HT-29 (cell line): ENCODE measurements at regions not wholly inside any gene's neighbourhood (a gene's known extent, or its start where the extent isn't known, plus 50 kb on each side); places are given as distances from the start of the nearest gene placed in this dataset.

ENCODE experiments used
- DNase-seq: peaks from one replicate; pipeline ENCODE4 v3.0.0-alpha.2; 2015; ENCODE audit warnings: low spot score

DNA sequence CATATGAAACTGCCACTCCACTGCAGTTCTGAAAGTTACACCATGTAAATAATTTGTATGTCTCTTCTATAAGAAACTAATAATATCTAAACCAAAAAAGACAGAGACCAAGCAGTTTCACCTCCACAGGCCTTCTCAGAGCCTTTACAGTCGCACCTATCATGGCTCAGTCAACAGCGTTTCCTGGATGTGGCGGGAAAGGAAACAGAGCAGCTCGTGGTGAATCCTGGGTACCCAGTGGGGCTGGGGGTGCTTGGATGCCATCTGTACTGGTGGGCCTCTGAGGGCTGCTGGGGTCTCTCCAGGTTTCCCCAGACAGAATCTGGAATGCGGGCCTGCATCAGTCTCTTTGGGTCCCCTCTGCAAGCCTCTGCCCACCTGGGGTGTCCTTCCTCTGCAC is 100.2 kb upstream of the CASZ1 start:
- no peak for DNase-seq

GRCh38 chr1:10897321-10897980 is 101.0 kb upstream of the CASZ1 start:
- no peak for DNase-seq

GRCh38 chr1:10897981-10898728 is 101.7 kb upstream of the CASZ1 start:
- no peak for DNase-seq

- no peak for DNase-seq
These were observed 102.5 kb upstream of the CASZ1 start for GRCh38 chr1:10898921-10899320.

DNA sequence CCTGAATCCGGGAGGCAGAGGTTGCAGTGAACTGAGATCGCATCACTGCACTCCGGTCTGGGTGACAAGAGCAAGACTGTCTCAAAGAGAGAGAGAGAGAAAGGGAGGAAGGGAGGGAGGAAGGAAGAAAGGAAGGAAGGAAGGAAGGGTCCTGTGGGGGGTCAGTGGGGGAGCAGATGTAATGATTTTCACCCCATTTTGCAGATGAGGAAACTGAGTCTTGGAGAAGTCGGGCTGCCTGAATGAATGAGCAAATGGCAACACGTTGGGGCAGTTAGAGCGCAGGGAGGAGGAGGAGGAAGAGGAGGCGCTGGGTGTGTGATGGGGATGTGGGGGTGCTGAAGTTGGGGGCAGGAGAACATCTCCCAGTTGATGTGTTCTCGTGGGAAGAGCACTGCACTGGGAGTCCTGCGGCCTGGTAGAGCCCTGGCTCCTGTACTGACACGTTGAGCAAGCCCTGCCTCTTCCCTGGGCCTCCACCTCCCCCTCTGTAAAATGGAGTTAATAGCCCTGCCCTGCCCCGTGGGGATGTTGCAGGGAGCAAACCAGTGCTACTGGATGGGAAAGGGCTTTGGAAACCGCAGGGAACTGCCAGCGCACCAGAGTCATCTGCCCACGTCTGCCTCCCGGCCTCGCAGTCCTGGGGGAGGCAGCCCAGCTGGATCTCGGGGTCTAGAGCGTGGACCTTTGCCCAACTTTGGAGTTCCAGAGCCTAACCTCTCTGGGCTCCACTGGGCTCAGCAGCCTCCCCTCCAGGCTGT is 103.2 kb upstream of the CASZ1 start:
- DNase-seq, result no peak

DNA sequence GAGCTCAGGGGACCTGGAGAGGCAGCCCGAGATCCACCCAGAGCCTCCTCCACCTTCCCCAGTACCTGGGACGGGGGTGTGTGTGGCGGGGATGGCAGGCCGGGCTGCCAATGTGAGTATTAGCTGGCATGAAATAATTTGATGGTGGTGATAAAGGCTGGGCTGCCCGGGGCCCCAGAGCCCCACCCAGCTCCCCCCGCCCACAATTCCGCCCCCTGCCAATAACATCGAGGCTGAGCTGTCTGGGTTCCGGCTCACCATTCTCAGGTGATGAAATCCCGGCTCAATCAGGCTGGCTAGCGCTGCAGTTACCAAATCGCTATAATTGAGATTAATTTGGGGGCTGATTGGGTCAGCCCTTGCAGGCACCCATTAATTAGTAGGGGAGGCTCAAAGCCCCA is 103.8 kb upstream of the CASZ1 start:
- DNase-seq, result no peak

- peak; percentile 37 for DNase-seq
These were observed 104.2 kb upstream of the CASZ1 start for GRCh38 chr1:10900691-10901090.

- peak; percentile 21 for DNase-seq
These were observed 104.8 kb upstream of the CASZ1 start for GRCh38 chr1:10901091-10901890.

GRCh38 chr1:10901891-10902805 is 105.7 kb upstream of the CASZ1 start:
- DNase-seq, result no peak

DNA sequence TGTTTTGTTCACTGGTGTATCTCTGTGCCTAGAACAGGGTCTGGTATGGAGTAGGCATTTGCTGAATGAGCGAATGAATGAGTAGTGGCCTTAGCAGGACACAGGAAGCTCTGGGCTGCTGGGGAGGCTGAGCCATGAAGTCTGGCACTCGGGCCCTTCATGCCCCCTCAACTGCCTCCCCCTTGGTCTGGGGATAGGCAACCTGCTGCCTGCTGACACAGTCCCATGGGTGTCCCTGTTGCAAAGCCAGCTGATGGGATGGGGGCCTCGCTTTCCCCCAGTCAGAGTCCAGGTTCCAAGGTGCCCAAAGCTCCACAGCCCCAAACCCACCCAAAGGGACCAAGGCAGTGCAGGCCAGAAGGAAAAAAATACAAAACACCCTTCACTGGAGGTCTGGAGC is 107.0 kb upstream of the CASZ1 start:
- no peak for DNase-seq

DNA sequence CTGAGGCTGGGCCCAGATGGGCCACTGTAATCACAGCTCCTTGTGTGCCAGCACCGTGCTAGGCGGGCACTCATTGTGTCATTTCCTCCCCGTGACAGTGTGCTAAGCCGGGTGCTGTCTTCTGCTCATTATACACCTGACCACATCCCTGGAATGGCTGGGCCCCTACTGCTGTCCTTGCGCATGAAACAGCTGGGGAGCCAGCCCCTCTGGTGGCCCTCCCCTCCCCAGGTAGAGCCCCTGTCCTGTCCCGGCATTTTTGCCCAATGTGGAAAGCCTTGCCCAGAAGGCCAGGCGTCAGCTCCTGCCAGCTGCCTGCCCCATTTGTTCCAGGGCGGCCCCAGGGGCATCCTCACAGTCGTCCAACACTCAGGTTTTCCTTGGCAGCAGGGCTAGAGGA is 107.4 kb upstream of the CASZ1 start:
- no peak for DNase-seq

GRCh38 chr1:10904396-10905358 is 107.8 kb upstream of the TARDBP start:
- DNase-seq, result no peak

- DNase-seq, result no peak
These were observed 106.4 kb upstream of the TARDBP start for GRCh38 chr1:10905841-10906655.

DNA sequence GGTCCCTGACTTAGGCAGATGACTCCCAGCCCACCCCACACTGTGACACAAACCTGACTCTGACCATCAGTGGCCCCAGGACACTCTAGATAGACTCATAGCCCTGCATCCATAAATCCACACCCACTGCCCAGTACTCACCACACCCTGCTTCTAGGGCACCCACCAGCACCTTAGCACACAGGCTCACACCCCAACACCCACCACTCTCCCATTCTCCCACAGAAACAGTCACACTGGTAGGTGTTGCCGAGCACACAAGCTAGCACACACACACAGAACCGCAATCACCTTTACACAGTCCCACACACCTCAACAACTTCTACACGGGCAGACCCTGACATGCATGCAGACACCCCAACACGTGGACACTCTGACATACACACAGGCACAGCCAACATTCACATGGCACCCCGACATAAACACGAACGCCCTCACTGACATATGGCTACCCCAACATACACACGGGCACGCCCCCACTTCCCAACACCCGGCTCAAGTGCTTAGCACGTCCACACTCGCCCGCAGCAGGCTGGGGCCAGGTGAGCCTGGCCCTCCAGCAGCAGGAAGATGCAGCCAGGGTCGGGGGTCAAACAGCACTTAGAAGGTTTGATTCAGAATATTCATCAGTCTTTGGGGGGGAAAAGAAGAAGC is 105.5 kb upstream of the TARDBP start:
- DNase-seq, result no peak

- DNase-seq, result no peak
These were observed 104.2 kb upstream of the TARDBP start for GRCh38 chr1:10908266-10908665.

DNA sequence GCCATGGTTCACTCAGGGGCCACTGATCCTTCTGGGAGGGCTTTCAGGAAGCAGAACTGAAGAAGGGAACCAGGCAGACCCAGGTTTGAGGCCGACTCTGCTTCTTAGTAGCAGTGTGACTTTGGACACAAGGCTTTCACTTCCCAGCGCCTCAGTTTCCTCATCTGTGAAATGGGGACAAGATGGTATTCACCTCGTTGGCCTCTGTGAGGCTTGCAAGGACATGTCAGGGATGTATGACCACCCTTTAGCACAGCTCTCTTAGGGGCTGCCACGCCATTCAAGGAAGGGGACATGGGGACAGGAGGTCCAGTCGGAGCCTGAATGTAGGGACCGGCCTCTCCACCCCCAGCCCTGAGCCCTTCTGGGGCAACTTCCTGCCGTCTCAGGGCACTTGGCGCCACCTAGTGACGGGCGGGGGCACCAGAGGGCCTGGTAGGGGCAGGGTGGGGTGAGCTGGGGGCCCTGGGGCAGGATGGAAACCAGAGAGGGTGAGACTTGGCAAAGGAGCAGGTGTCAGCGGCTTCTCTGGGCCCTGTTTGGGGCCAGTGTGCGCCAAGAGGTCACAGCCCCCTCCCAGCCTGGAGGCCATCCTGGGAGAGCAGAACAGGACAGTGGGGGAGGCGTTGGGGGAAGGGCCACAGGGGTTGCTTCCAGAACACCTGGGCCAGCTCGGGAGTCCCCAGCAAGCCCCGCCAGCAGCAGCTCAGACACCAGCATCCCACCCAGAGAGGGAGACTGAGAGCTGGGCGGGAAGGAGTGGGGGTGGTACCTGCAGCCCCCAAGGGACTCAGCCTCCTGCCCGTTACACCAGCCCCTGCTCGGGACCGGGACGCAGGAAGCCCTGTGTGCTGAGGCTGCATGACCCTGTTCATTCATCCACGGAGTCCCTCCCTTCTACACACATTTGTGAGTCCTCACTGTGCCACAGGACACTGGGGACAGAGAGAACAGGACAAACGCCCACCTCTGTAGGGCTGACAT is 102.5 kb upstream of the TARDBP start:
- peak; percentile 56 for DNase-seq
